Body of pancreas (tissue), 4 donors: ENCODE measurements at regions not wholly inside any gene's neighbourhood (a gene's known extent, or its start where the extent isn't known, plus 50 kb on each side); places are given as distances from the start of the nearest gene placed in this dataset.

Source experiments
- POLR2A ChIP-seq, 3 donors: fragments of 450-650 bp; IDR thresholded peaks; one replicate each; pipeline ENCODE4 v1.6.1; 2016; ENCODE audit warnings: antibody characterized with exemption in 3 of 3, mild to moderate bottlenecking in 2 of 3
- TF ChIP-seq, protein P1 (sequence below), 7 experiments: fragments of 450-650 bp in 4 of 7; fragments of 200-600 bp in 3 of 7; sonication (generic) in 3 of 7; IDR thresholded peaks; one replicate each; pipeline ENCODE4 v1.5.1; 2016 to 2019; ENCODE audit warnings: antibody characterized with exemption in 7 of 7

DNA sequence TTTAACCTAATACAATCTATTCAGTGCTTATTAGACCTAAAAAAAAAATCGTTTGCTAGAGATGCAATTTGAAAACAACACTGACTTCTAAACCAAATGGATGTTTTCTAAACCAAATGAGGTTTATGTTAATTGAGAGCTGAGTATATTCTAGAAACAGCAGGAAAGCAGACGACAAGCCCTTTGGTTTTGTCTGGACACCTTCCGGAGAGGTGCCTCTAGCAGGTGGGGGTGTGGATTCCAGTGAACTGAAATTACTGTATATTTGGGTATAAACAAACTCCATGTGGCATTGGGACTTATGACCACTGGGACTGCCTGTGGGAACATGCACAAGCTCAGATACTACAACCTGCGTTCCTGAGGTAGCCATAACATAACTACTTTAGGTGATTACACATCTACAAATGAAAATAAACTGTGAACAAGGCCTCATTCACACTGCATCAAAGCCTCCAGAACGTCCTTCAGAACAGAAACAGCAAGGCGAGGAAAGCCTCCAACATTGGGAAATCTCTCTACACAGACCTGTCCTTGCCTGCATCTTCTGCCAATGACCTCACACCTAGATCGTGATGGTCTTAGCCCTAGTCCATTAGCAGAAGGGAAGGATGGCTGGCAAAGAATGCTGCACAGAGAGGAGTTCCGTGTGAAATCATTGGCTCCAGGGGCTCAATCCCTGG, 206.8 kb upstream of the FOXQ1 start:
- TF ChIP-seq, protein P1, sequence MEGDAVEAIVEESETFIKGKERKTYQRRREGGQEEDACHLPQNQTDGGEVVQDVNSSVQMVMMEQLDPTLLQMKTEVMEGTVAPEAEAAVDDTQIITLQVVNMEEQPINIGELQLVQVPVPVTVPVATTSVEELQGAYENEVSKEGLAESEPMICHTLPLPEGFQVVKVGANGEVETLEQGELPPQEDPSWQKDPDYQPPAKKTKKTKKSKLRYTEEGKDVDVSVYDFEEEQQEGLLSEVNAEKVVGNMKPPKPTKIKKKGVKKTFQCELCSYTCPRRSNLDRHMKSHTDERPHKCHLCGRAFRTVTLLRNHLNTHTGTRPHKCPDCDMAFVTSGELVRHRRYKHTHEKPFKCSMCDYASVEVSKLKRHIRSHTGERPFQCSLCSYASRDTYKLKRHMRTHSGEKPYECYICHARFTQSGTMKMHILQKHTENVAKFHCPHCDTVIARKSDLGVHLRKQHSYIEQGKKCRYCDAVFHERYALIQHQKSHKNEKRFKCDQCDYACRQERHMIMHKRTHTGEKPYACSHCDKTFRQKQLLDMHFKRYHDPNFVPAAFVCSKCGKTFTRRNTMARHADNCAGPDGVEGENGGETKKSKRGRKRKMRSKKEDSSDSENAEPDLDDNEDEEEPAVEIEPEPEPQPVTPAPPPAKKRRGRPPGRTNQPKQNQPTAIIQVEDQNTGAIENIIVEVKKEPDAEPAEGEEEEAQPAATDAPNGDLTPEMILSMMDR (IDR thresholded peaks at IDR 0.05): no peak
- TF ChIP-seq POLR2A (IDR thresholded peaks at IDR 0.05): no peak
